HG03571 (cell line): ENCODE measurements at regions not wholly inside any gene's neighbourhood (a gene's known extent, or its start where the extent isn't known, plus 50 kb on each side); places are given as distances from the start of the nearest gene placed in this dataset.

Experiments used
- ATAC-seq: cut with Tn5 transposase; IDR thresholded peaks from one replicate; pipeline ENCODE4 v1.9.1; 2021; ENCODE audit not compliant: unreplicated experiment

- no peak for ATAC-seq
Measured at GRCh38 chr6:142500250-142500786, 198.5 kb downstream of the ADGRG6 start.

GRCh38 chr6:142501795-142502194 lies 200.0 kb downstream of the ADGRG6 start:
- ATAC-seq = no peak

- ATAC-seq = no peak
Measured at GRCh38 chr6:142507065-142507464, 205.3 kb downstream of the ADGRG6 start.

- no peak for ATAC-seq
Measured at GRCh38 chr6:142510211-142510610, 208.4 kb downstream of the ADGRG6 start.

GRCh38 chr6:142518126-142518525 lies 216.3 kb downstream of the ADGRG6 start:
- ATAC-seq = no peak

- no peak for ATAC-seq
Measured at GRCh38 chr6:142518761-142519160, 217.0 kb downstream of the ADGRG6 start.

GRCh38 chr6:142521791-142522190 lies 220.0 kb downstream of the ADGRG6 start:
- no peak for ATAC-seq

- ATAC-seq = no peak
Measured at GRCh38 chr6:142523515-142524375, 221.9 kb downstream of the ADGRG6 start.

GRCh38 chr6:142530566-142530965 lies 228.8 kb downstream of the ADGRG6 start:
- ATAC-seq = no peak

GRCh38 chr6:142531727-142532126 lies 229.9 kb downstream of the ADGRG6 start:
- ATAC-seq = no peak

GRCh38 chr6:142534076-142534475 lies 232.3 kb downstream of the ADGRG6 start:
- no peak for ATAC-seq

GRCh38 chr6:142534484-142534883 lies 232.7 kb downstream of the ADGRG6 start:
- ATAC-seq = no peak

GRCh38 chr6:142537612-142538478 lies 236.0 kb downstream of the ADGRG6 start:
- no peak for ATAC-seq

- ATAC-seq = no peak
Measured at GRCh38 chr6:142542704-142543233, 241.0 kb downstream of the ADGRG6 start.

GRCh38 chr6:142543606-142544005 lies 241.8 kb downstream of the ADGRG6 start:
- no peak for ATAC-seq

GRCh38 chr6:142544199-142544838 lies 242.5 kb downstream of the ADGRG6 start:
- no peak for ATAC-seq

GRCh38 chr6:142545147-142545546 lies 243.3 kb downstream of the ADGRG6 start:
- no peak for ATAC-seq

GRCh38 chr6:142548566-142548965 lies 246.8 kb downstream of the ADGRG6 start:
- no peak for ATAC-seq

GRCh38 chr6:142550310-142551063 lies 248.7 kb downstream of the ADGRG6 start:
- no peak for ATAC-seq

- no peak for ATAC-seq
Measured at GRCh38 chr6:142551274-142551811, 249.5 kb downstream of the ADGRG6 start.
